ENCODE measurements at regions not wholly inside any gene's neighbourhood (a gene's known extent, or its start where the extent isn't known, plus 50 kb on each side); places are given as distances from the start of the nearest gene placed in this dataset.

GRCh38 chr21:31459457-31459856, 115.4 kb upstream of the TIAM1 start:
- H3K9me3 ChIP-seq (ENCODE audit: control insufficient read depth, insufficient read depth, low read depth, low read length): no peaks in the 10 kb centered on the region
- H3K27me3 ChIP-seq (ENCODE audit: control insufficient read depth, insufficient read depth, low read length): no peaks in the 10 kb centered on the region
- no peak overlapping the region for H3K4me3 ChIP-seq (ENCODE audit: low read depth, low read length)
- no peaks in the 10 kb centered on the region for H3K36me3 ChIP-seq (ENCODE audit: control insufficient read depth, insufficient read depth, low read length)
- H3K4me1 ChIP-seq (ENCODE audit: control insufficient read depth, insufficient read depth, low read length): no peaks in the 10 kb centered on the region
- no peak overlapping the region for H3K27ac ChIP-seq (ENCODE audit: low read depth, low read length)
- H3K9ac ChIP-seq (ENCODE audit: low read length): no peak overlapping the region

GRCh38 chr21:31457675-31458074, 113.6 kb upstream of the TIAM1 start:
- no peaks in the 10 kb centered on the region for H3K36me3 ChIP-seq (ENCODE audit: control insufficient read depth, insufficient read depth, low read length)
- no peaks in the 10 kb centered on the region for H3K4me1 ChIP-seq (ENCODE audit: control insufficient read depth, insufficient read depth, low read length)
- no peaks in the 10 kb centered on the region for H3K9me3 ChIP-seq (ENCODE audit: control insufficient read depth, insufficient read depth, low read depth, low read length)
- H3K9ac ChIP-seq (ENCODE audit: low read length): no peak overlapping the region
- H3K27me3 ChIP-seq (ENCODE audit: control insufficient read depth, insufficient read depth, low read length): no peaks in the 10 kb centered on the region
- no peak overlapping the region for H3K27ac ChIP-seq (ENCODE audit: low read depth, low read length)
- no peak overlapping the region for H3K4me3 ChIP-seq (ENCODE audit: low read depth, low read length)

GRCh38 chr21:31456201-31456600, 112.1 kb upstream of the TIAM1 start:
- Histone ChIP-seq H3K36me3 (ENCODE audit: control insufficient read depth, insufficient read depth, low read length) (no peaks in the 10 kb centered on the region), H3K9me3 (ENCODE audit: control insufficient read depth, insufficient read depth, low read depth, low read length) (no peaks in the 10 kb centered on the region), H3K27ac (ENCODE audit: low read depth, low read length) (no peak overlapping the region), H3K4me3 (ENCODE audit: low read depth, low read length) (no peak overlapping the region), H3K4me1 (ENCODE audit: control insufficient read depth, insufficient read depth, low read length) (no peaks in the 10 kb centered on the region), H3K9ac (ENCODE audit: low read length) (no peak overlapping the region), H3K27me3 (ENCODE audit: control insufficient read depth, insufficient read depth, low read length) (no peaks in the 10 kb centered on the region)

- Histone ChIP-seq H3K36me3 (ENCODE audit: control insufficient read depth, insufficient read depth, low read length) (no peaks in the 10 kb centered on the region), H3K9ac (ENCODE audit: low read length) (no peak overlapping the region), H3K27ac (ENCODE audit: low read depth, low read length) (no peak overlapping the region), H3K4me3 (ENCODE audit: low read depth, low read length) (no peak overlapping the region), H3K27me3 (ENCODE audit: control insufficient read depth, insufficient read depth, low read length) (no peaks in the 10 kb centered on the region), H3K4me1 (ENCODE audit: control insufficient read depth, insufficient read depth, low read length) (no peaks in the 10 kb centered on the region), H3K9me3 (ENCODE audit: control insufficient read depth, insufficient read depth, low read depth, low read length) (no peaks in the 10 kb centered on the region)
These were observed 111.4 kb upstream of the TIAM1 start for GRCh38 chr21:31455506-31455905.

DNA sequence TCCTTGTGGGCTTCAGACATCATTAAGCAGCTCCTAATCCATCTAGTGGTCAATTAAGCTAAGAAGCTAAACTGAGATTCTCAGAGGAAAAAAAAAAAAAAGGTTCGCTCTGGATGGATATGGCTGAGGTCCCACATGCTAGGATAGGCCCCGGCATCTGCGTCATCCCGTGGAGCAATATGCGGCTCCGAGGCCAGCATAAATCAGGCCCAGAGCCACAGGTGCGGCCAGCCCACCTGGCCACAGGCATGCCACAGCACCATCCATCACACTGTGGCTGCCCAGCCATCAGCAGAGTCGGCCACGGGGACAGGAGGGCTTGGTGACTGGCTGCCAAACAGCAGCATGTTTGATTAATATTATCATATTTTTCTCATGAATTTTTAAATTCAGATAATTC, 106.9 kb upstream of the TIAM1 start:
- H3K27ac ChIP-seq (ENCODE audit: low read depth, low read length): no peak overlapping the region
- H3K4me3 ChIP-seq (ENCODE audit: low read depth, low read length): no peak overlapping the region

GRCh38 chr21:31449921-31450535, 106.0 kb upstream of the TIAM1 start:
- H3K4me1 ChIP-seq (ENCODE audit: control insufficient read depth, insufficient read depth, low read length): no peaks in the 10 kb centered on the region
- H3K36me3 ChIP-seq (ENCODE audit: control insufficient read depth, insufficient read depth, low read length): no peaks in the 10 kb centered on the region
- no peak overlapping the region for H3K4me3 ChIP-seq (ENCODE audit: low read depth, low read length)
- no peak overlapping the region for H3K27ac ChIP-seq (ENCODE audit: low read depth, low read length)
- no peaks in the 10 kb centered on the region for H3K27me3 ChIP-seq (ENCODE audit: control insufficient read depth, insufficient read depth, low read length)
- H3K9me3 ChIP-seq (ENCODE audit: control insufficient read depth, insufficient read depth, low read depth, low read length): no peaks in the 10 kb centered on the region
- no peak overlapping the region for H3K9ac ChIP-seq (ENCODE audit: low read length)

More for the DNA sequence above, 106.9 kb upstream of the TIAM1 start:
- Histone ChIP-seq H3K27me3 (ENCODE audit: control insufficient read depth, insufficient read depth, low read length) (no peaks in the 10 kb centered on the region), H3K36me3 (ENCODE audit: control insufficient read depth, insufficient read depth, low read length) (no peaks in the 10 kb centered on the region), H3K9ac (ENCODE audit: low read length) (no peak overlapping the region), H3K4me1 (ENCODE audit: control insufficient read depth, insufficient read depth, low read length) (no peaks in the 10 kb centered on the region), H3K9me3 (ENCODE audit: control insufficient read depth, insufficient read depth, low read depth, low read length) (no peaks in the 10 kb centered on the region)

DNA sequence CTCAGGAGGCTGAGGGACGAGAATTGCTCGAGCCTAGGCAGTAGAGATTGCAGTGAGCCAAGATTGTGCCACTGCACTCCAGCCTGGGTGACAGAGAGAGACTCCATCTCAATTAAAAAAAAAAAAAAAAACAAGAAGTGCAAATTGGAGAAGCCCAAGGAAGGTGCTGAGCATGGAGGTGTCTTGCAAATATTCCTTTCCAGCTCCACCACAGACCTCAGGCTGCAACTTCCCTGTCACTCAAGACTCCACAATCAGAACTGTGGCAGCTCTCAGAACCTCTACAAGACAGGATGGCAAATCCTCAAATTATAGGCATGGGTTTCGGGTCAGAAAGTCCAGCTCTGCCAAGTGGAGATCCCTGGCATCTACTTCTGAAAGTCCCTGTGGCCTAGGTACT, 104.4 kb upstream of the TIAM1 start:
- Histone ChIP-seq H3K36me3 (ENCODE audit: control insufficient read depth, insufficient read depth, low read length) (no peaks in the 10 kb centered on the region), H3K9ac (ENCODE audit: low read length) (no peak overlapping the region), H3K27ac (ENCODE audit: low read depth, low read length) (no peak overlapping the region), H3K4me3 (ENCODE audit: low read depth, low read length) (no peak overlapping the region), H3K4me1 (ENCODE audit: control insufficient read depth, insufficient read depth, low read length) (no peaks in the 10 kb centered on the region), H3K9me3 (ENCODE audit: control insufficient read depth, insufficient read depth, low read depth, low read length) (no peaks in the 10 kb centered on the region), H3K27me3 (ENCODE audit: control insufficient read depth, insufficient read depth, low read length) (no peaks in the 10 kb centered on the region)

DNA sequence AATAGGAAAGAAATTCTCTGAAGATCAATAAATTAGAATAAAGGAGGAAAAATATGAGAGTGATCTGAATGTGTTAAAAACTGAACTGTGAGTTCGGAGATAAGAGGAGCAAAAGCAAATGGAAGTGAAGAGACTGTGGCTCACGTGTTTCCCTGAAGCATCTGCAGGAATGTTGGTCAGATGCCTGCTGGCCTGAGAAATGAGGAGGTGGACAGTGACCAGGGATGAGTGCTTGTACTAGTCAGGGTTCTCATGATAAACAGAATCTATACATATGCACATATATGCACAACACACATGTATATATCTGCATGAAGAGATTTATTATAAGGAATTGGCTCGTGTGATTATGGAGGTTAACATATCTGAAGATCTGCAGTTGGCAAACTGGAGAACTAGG, 103.4 kb upstream of the TIAM1 start:
- Histone ChIP-seq H3K27ac (ENCODE audit: low read depth, low read length) (no peak overlapping the region), H3K36me3 (ENCODE audit: control insufficient read depth, insufficient read depth, low read length) (no peaks in the 10 kb centered on the region), H3K9ac (ENCODE audit: low read length) (no peak overlapping the region), H3K4me1 (ENCODE audit: control insufficient read depth, insufficient read depth, low read length) (no peaks in the 10 kb centered on the region), H3K9me3 (ENCODE audit: control insufficient read depth, insufficient read depth, low read depth, low read length) (peaks cover under 1% of the 10 kb centered on the region; the same call in 1 of the 2 replicates), H3K27me3 (ENCODE audit: control insufficient read depth, insufficient read depth, low read length) (no peaks in the 10 kb centered on the region), H3K4me3 (ENCODE audit: low read depth, low read length) (no peak overlapping the region)

DNA sequence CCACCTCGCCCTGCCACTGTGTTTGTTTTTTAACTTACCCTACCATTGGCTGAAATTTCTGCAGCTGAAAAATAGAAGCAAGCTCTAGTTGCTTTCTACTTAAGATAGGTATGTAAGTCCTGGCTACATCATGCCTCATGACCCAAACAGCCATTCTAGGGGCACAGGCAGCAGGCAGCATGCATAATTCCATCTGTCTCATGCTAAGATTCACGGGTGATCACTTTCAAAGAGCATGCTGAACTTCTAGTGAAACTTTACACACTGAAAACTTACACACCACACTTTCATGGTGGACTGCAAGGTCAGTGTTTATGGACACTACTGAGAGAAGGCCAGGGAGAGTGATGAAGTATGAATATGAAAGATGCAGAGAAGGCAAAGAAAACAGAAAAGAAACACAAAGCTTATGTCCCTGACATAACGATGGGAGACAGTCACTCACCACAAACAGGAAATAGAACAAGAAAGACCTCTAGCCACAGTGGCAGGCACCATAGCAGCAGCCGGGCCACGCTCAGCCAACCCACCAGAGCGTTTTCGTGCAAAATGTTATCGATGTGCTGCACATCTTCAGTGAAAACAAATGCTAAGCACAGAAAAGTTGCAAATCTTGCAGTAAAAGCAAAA, 102.3 kb upstream of the TIAM1 start:
- no peak overlapping the region for H3K4me3 ChIP-seq (ENCODE audit: low read depth, low read length)
- no peak overlapping the region for H3K9ac ChIP-seq (ENCODE audit: low read length)
- no peaks in the 10 kb centered on the region for H3K27me3 ChIP-seq (ENCODE audit: control insufficient read depth, insufficient read depth, low read length)
- no peak overlapping the region for H3K27ac ChIP-seq (ENCODE audit: low read depth, low read length)
- no peaks in the 10 kb centered on the region for H3K4me1 ChIP-seq (ENCODE audit: control insufficient read depth, insufficient read depth, low read length)
- H3K9me3 ChIP-seq (ENCODE audit: control insufficient read depth, insufficient read depth, low read depth, low read length): peaks cover 9% of the 10 kb centered on the region
- no peaks in the 10 kb centered on the region for H3K36me3 ChIP-seq (ENCODE audit: control insufficient read depth, insufficient read depth, low read length)

DNA sequence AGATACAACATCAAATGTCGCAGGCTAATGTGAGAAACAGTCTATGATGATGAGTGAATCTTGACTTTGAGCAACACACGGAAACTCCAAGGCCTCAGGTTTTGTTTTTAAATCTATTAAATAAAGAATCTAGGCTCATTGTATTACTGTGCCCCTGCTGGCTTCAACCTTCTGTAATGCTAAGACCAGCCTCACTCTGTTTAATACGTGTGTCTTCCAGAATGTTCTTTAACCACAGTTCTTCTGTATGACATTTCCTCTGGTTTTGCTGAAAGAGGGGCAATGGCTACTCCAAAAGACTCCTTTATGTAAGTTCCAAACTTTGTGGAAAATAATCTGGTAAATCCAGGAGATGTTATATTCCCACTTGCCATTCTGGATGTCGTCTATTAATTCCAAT, 101.1 kb upstream of the TIAM1 start:
- Histone ChIP-seq H3K4me1 (ENCODE audit: control insufficient read depth, insufficient read depth, low read length) (no peaks in the 10 kb centered on the region), H3K36me3 (ENCODE audit: control insufficient read depth, insufficient read depth, low read length) (no peaks in the 10 kb centered on the region), H3K27me3 (ENCODE audit: control insufficient read depth, insufficient read depth, low read length) (no peaks in the 10 kb centered on the region), H3K9ac (ENCODE audit: low read length) (no peak overlapping the region), H3K27ac (ENCODE audit: low read depth, low read length) (no peak overlapping the region), H3K4me3 (ENCODE audit: low read depth, low read length) (no peak overlapping the region), H3K9me3 (ENCODE audit: control insufficient read depth, insufficient read depth, low read depth, low read length) (peaks cover 13% of the 10 kb centered on the region)

DNA sequence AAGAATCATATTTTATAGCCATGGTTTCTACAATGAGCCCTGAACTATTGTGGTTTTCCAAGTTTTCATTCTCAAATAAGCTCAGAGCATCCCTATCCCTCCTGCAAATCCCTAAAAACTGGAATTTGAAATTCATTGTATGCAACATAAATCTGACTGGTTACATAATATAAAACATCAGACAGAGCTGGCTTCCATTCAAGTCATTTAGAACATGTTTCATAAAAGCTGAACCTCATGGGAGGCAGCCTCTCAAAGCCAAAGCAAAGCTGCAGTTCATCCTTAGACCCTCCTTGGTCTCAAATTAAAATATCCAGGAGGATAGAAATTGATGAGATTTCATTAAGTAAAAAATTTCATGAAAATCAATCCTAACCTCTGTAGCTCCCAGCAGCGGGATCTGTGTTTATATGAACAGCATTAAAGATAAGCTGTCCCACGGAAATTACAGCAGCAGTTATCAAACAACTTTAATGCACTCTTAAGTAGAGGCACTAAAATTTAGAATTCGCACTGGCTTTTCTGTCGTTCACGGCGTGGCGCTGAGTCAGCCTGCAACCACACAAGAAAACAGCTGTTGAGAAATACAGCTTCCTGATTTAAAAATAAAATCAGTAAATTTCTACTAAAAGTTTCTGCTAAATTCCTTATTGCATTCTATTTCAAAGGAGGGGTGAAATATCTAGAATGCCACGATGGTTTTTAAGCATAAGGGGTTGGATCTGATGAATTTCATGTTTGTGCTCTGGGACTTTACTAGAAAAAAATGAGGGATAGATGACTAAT, 99.9 kb upstream of the TIAM1 start:
- peaks cover 13% of the 10 kb centered on the region for H3K9me3 ChIP-seq (ENCODE audit: control insufficient read depth, insufficient read depth, low read depth, low read length)
- H3K4me3 ChIP-seq (ENCODE audit: low read depth, low read length): no peak overlapping the region
- no peaks in the 10 kb centered on the region for H3K4me1 ChIP-seq (ENCODE audit: control insufficient read depth, insufficient read depth, low read length)
- no peaks in the 10 kb centered on the region for H3K27me3 ChIP-seq (ENCODE audit: control insufficient read depth, insufficient read depth, low read length)
- no peak overlapping the region for H3K27ac ChIP-seq (ENCODE audit: low read depth, low read length)
- no peaks in the 10 kb centered on the region for H3K36me3 ChIP-seq (ENCODE audit: control insufficient read depth, insufficient read depth, low read length)
- H3K9ac ChIP-seq (ENCODE audit: low read length): no peak overlapping the region
